Fibroblast of lung (primary cell): ENCODE measurements at regions not wholly inside any gene's neighbourhood (a gene's known extent, or its start where the extent isn't known, plus 50 kb on each side); places are given as distances from the start of the nearest gene placed in this dataset.

Experiments used
- DNase-seq, 2 donors: peaks; one replicate each; pipeline versions ENCODE4 v3.0.0 to v3.0.0-alpha.2; 2010; ENCODE audit warnings: low read depth in 2 of 2
- H2AFZ ChIP-seq: 2 replicates; pipeline ENCODE4 v1.5.1; 2012; ENCODE audit warnings: low read length, control low read depth, inconsistent platforms
- H3K27ac ChIP-seq: 2 replicates; pipeline ENCODE4 v1.5.1; 2011; ENCODE audit warnings: low read length, control low read depth; ENCODE audit not compliant: insufficient read depth
- H3K27me3 ChIP-seq: 2 replicates; pipeline ENCODE4 v1.5.1; 2011; ENCODE audit warnings: mild to moderate bottlenecking, low read length; ENCODE audit not compliant: control insufficient read depth, insufficient read depth
- H3K36me3 ChIP-seq: 2 replicates; pipeline ENCODE4 v1.5.1; 2011; ENCODE audit warnings: low read length; ENCODE audit not compliant: control insufficient read depth, insufficient read depth
- H3K4me1 ChIP-seq: 2 replicates; pipeline ENCODE4 v1.5.1; 2011; ENCODE audit warnings: low read length; ENCODE audit not compliant: control insufficient read depth, insufficient read depth; ENCODE audit errors: extremely low read depth
- H3K4me2 ChIP-seq: 2 replicates; pipeline ENCODE4 v1.5.1; 2011; ENCODE audit warnings: low read length, control low read depth; ENCODE audit not compliant: insufficient read depth; ENCODE audit errors: extremely low read depth
- H3K4me3 ChIP-seq, 4 experiments: fragments of 200-600 bp in 1 of 4; sonication (generic) in 1 of 4; replicated peaks in 1 of 4; 2 replicates each; pipeline ENCODE4 v1.5.1; 2011 to 2016; ENCODE audit warnings: low read length in 4 of 4, low read depth in 3 of 4, mild to moderate bottlenecking in 3 of 4, control low read depth in 2 of 4, inconsistent platforms in 1 of 4, mixed read lengths in 1 of 4; ENCODE audit not compliant: insufficient read depth in 1 of 4; ENCODE audit errors: control extremely low read depth in 1 of 4
- H3K79me2 ChIP-seq: 2 replicates; pipeline ENCODE4 v1.5.1; 2012; ENCODE audit warnings: mild to moderate bottlenecking, low read length, inconsistent platforms; ENCODE audit not compliant: control insufficient read depth, insufficient read depth
- H3K9ac ChIP-seq: 2 replicates; pipeline ENCODE4 v1.5.1; 2011; ENCODE audit warnings: mild to moderate bottlenecking, low read length, control low read depth; ENCODE audit not compliant: insufficient read depth
- H3K9me3 ChIP-seq: 2 replicates; pipeline ENCODE4 v1.5.1; 2012; ENCODE audit warnings: low read depth, low read length; ENCODE audit not compliant: control insufficient read depth, insufficient read depth
- H4K20me1 ChIP-seq: 2 replicates; pipeline ENCODE4 v1.5.1; 2011; ENCODE audit warnings: low read length; ENCODE audit not compliant: control insufficient read depth, insufficient read depth; ENCODE audit errors: extremely low read depth
- EZH2 ChIP-seq: IDR thresholded peaks from 2 replicates; pipeline ENCODE4 v1.5.1; 2012; ENCODE audit warnings: low read length, control low read depth, mild to moderate bottlenecking; ENCODE audit errors: missing control alignments
- TF ChIP-seq, protein P1 (sequence below), 2 donors: IDR thresholded peaks in 1 of 2; conservative IDR thresholded peaks in 1 of 2; 1 replicate in 1 of 2; 2 replicates in 1 of 2; pipeline ENCODE4 v1.5.1; 2011 to 2012; ENCODE audit warnings: low read length in 2 of 2, control low read depth in 1 of 2, inconsistent platforms in 1 of 2, low read depth in 1 of 2, mild to moderate bottlenecking in 1 of 2

DNA sequence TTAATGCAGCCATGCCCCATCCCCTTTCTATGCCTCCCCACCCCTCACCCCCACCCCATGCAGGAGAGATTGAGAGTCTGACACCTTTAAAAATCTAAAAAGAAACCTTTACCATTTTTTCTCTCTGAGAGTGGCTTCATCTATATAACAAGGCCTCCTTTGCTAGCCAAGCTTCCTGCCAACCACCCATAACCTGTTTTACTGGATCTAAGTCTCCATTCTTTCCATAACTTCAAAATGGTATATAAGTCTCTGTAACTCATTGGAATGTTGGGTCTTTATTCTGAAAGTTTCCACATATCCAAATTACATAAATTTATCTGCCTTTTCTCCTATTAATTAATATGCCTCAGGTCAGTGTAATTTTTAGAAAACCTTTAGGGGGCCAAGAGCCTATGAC, 1174.0 kb downstream of the MAT2B start:
- H3K9me3 ChIP-seq, result no peaks in the 10 kb centered on the region
- DNase-seq, result no peak
- no peaks in the 10 kb centered on the region for H4K20me1 ChIP-seq
- H3K27me3 ChIP-seq, result no peaks in the 10 kb centered on the region
- no peak overlapping the region for H3K27ac ChIP-seq
- no peak overlapping the region for H3K4me3 ChIP-seq
- TF ChIP-seq, protein P1, sequence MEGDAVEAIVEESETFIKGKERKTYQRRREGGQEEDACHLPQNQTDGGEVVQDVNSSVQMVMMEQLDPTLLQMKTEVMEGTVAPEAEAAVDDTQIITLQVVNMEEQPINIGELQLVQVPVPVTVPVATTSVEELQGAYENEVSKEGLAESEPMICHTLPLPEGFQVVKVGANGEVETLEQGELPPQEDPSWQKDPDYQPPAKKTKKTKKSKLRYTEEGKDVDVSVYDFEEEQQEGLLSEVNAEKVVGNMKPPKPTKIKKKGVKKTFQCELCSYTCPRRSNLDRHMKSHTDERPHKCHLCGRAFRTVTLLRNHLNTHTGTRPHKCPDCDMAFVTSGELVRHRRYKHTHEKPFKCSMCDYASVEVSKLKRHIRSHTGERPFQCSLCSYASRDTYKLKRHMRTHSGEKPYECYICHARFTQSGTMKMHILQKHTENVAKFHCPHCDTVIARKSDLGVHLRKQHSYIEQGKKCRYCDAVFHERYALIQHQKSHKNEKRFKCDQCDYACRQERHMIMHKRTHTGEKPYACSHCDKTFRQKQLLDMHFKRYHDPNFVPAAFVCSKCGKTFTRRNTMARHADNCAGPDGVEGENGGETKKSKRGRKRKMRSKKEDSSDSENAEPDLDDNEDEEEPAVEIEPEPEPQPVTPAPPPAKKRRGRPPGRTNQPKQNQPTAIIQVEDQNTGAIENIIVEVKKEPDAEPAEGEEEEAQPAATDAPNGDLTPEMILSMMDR (conservative IDR thresholded peaks at IDR 0.05 in 1 of 2, IDR thresholded peaks at IDR 0.05 in 1 of 2; ENCODE audit: low read depth in 1 of 2, low read length in 2 of 2), result no peak
- TF ChIP-seq EZH2, result no peak
- no peaks in the 10 kb centered on the region for H3K4me1 ChIP-seq
- H3K4me2 ChIP-seq, result no peak overlapping the region
- no peak overlapping the region for H2AFZ ChIP-seq
- H3K36me3 ChIP-seq, result no peaks in the 10 kb centered on the region
- no peak overlapping the region for H3K9ac ChIP-seq
- no peaks in the 10 kb centered on the region for H3K79me2 ChIP-seq

DNA sequence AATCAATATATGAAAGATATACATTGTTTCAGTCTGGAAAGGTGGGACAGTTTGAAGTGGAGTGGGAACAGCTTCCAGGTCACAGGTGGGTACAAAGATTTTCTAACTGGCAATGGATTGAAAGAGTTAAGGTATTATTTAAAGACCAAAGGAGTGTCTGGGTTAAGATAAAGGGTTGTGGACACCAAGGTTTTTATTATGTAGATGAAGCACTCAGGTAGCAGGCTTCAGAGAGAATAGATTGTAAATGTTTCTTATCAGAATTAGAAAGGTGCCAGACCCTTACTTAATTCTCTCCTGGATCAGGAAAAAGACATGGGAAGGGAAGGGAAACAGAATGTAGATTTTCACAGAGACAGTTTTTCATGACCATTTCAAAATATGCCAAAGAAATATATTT, 1174.8 kb downstream of the MAT2B start:
- TF ChIP-seq, protein P1 (conservative IDR thresholded peaks at IDR 0.05 in 1 of 2, IDR thresholded peaks at IDR 0.05 in 1 of 2; ENCODE audit: low read depth in 1 of 2, low read length in 2 of 2), result no peak
- TF ChIP-seq EZH2, result no peak
- no peak overlapping the region for H2AFZ ChIP-seq
- no peak overlapping the region for H3K27ac ChIP-seq
- H3K4me3 ChIP-seq, result no peak overlapping the region
- H3K9me3 ChIP-seq, result no peaks in the 10 kb centered on the region
- no peak overlapping the region for H3K4me2 ChIP-seq
- H3K27me3 ChIP-seq, result no peaks in the 10 kb centered on the region
- H3K9ac ChIP-seq, result no peak overlapping the region
- no peaks in the 10 kb centered on the region for H4K20me1 ChIP-seq
- H3K79me2 ChIP-seq, result no peaks in the 10 kb centered on the region
- H3K36me3 ChIP-seq, result no peaks in the 10 kb centered on the region
- no peak for DNase-seq
- H3K4me1 ChIP-seq, result no peaks in the 10 kb centered on the region

DNA sequence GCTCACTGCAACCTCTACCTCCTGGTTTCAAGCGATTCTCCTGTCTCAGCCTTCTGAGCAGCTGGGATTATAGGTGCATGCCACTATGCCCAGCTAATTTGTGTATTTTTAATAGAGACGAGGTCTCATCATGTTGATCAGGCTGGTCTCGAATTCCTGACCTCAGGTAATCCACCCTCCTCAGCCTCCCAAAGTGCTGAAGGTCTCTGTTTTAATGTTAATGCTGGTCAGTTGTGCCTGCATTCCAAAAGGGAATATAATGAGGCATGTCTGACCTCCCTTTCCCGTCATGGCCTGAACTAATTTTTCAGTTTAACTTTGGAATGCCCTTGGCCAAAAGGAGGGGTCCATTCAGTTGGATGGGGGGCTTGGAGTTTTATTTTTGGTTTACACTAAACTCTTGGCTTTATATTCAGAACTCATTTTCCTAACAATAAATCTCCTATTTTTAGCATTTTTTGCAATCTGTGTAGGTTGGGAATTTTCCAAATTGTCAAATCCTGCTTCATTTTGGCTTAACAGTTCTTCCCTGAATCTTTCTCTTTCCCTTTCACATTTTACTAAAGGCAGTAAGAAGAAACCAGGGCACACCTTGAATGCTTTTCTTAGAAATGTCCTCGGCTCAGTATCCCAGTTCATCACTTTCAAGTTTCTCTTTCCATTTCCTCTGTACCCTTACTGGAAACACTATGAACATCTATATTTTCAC, 1175.5 kb downstream of the MAT2B start:
- no peak overlapping the region for H3K4me3 ChIP-seq
- DNase-seq, result no peak
- no peak for TF ChIP-seq EZH2
- TF ChIP-seq, protein P1 (conservative IDR thresholded peaks at IDR 0.05 in 1 of 2, IDR thresholded peaks at IDR 0.05 in 1 of 2; ENCODE audit: low read depth in 1 of 2, low read length in 2 of 2), result no peak

More for the DNA sequence above, 1175.5 kb downstream of the MAT2B start:
- Histone ChIP-seq H2AFZ (no peak overlapping the region), H4K20me1 (no peaks in the 10 kb centered on the region), H3K27me3 (no peaks in the 10 kb centered on the region), H3K4me2 (no peak overlapping the region), H3K27ac (no peak overlapping the region), H3K36me3 (no peaks in the 10 kb centered on the region), H3K9ac (no peak overlapping the region), H3K9me3 (no peaks in the 10 kb centered on the region), H3K79me2 (no peaks in the 10 kb centered on the region), H3K4me1 (no peaks in the 10 kb centered on the region)
